Stromal cell of bone marrow (primary cell): ENCODE measurements at regions not wholly inside any gene's neighbourhood (a gene's known extent, or its start where the extent isn't known, plus 50 kb on each side); places are given as distances from the start of the nearest gene placed in this dataset.
A peak's percentile ranks its signal among the peaks of the same experiment; 100 is the strongest.
"Not testable (repeated sequence)": the region's sequence is repeated elsewhere in the genome, so short reads cannot be mapped to it uniquely, and the experiment has no call there.

Experiments used
- DNase-seq: peaks from one replicate; pipeline ENCODE4 v3.0.0-alpha.2; 2012; ENCODE audit warnings: low read depth

DNA sequence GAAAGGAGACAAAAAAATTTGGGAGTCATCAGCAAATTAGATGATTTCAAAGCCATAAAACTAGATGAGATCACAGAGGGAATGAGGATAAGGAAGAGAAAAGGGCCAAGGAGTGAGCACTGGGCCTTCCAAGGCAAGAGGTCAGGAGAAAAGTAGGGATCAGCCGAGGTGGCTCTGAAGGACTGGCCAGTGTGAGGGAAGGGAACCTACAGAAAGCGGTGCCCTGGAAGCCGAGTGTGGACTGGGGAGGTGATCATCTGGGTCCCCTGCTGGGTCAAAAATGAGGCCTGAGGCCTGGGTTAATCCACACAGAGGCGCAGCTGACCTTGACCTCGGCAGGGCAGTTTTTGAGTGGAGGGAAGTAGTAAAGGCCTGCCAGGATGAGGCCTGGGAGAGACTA, 133.8 kb downstream of the SMIM20 start:
- DNase-seq: no peak

DNA sequence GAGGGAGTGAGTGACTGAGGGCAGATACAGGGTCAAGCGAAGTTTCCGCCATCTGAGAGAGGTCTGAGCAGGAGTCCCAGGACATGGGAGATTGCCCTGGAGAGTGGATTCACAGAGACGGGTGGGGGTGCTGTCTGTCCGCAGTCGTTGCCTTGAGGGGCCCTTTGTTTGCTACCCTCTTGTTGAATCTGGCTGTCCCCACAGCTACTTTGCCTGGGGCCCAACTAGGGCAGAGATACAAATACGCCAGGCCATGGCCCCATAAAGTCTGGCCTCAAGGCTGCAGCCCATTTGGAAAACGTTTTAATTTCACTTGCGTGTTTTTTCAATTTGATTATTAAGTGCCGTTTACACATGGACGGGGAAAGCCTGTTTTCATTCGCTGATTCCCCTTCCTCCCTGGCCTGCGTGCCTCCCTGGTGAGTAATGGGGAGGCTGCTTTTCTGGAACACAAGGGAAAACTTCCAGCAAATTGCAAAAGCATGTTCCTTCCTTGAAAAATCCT, 134.4 kb downstream of the SMIM20 start:
- peak; percentile 93 for DNase-seq

DNA sequence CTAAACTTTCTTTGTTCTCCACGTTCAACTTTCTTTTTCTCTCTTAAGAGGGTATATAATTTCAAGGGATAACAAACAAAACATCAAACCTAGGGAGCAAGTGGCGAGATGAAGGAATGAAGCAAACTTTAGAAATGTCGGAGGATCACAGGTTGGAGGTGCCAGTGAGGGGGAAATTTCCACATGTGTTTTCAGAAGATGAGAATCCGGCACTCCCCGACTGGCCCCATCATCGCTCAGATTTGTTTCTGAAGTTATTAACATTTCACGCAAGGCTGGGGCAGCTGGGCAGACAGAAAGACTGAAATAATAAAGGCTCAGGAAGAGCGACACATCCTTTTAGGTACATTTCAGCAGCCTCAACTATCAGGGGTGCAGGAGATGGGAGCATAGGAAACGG, 134.9 kb downstream of the SMIM20 start:
- DNase-seq: no peak

DNA sequence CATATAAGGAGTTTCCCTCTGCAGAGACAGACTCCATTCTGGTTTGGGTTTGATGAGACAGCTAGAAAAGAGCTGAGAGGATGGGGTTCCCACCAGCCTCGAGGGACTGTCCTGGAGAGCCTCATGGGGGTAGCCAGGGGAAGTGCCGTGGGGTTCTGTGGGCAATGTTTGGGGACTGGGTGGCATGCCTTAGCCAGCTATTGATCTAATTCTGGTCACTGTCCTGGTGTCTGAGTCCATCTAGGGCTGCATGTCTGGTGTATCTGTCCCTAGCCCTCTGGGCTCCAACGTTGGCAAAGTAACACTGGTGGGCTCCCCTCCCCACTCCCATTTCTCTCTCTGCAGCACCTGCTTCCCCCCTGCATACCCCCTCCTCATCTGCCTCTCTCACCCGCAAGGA, 135.4 kb downstream of the SMIM20 start:
- DNase-seq: no peak

DNA sequence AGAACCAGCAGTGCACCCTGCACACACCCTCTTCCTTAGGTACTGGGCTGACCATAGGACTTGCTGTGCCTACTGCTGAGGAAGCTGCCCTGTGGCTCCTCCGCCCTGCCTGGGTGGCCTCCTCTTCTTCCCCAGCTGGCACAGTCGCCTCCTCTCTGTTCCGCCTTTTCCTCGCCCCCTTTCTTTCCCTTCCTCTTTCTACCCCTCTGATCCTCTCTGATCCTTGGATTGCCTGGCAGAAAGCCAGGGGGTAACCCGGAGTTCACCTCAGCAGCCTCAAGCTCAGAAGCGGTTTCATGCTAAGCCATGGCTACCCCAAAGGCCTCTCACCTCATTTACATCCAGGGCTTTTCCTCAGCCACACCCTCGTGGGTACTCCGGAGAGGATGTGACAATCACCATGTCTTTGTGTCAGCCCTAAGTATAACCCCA, 136.2 kb downstream of the SMIM20 start:
- no peak for DNase-seq

DNA sequence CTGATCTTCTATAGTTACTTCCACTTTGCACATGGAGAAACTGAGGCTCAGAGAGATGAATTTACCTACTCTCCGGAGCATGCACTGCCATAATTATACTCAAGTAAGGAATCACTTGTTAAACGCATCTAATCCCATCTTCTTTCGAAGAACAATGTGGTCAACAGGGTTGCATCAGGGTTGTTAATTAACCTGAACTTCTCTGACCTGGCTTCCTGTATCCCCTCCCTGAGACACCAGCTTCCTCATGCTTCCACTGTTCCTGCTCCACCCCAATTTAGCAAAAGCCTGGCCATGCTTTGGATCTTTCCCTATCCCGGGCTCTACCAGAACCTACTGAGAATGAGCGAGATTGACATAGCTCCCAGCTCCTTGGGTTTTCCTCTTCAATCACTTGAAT, 136.7 kb downstream of the SMIM20 start:
- DNase-seq: no peak

DNA sequence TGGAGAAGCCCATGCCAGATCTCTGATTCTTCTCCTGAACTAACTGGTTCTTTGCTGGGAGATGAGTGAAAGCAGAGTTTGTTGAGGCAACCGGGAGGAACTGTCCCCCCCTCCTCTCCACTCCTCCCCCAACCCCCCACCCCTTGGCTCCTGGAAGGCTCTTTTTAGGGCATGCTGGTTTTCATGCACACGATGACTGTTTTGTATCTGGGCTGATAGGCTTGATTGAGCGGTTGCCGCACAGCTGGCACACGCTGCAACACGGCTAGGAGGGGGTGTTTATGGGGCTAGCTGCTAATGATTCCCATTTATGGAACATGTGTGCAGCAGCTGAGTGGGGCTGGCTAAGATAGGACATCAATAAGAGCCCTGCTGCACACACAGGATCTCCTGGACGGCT, 137.2 kb downstream of the SMIM20 start:
- no peak for DNase-seq

DNA sequence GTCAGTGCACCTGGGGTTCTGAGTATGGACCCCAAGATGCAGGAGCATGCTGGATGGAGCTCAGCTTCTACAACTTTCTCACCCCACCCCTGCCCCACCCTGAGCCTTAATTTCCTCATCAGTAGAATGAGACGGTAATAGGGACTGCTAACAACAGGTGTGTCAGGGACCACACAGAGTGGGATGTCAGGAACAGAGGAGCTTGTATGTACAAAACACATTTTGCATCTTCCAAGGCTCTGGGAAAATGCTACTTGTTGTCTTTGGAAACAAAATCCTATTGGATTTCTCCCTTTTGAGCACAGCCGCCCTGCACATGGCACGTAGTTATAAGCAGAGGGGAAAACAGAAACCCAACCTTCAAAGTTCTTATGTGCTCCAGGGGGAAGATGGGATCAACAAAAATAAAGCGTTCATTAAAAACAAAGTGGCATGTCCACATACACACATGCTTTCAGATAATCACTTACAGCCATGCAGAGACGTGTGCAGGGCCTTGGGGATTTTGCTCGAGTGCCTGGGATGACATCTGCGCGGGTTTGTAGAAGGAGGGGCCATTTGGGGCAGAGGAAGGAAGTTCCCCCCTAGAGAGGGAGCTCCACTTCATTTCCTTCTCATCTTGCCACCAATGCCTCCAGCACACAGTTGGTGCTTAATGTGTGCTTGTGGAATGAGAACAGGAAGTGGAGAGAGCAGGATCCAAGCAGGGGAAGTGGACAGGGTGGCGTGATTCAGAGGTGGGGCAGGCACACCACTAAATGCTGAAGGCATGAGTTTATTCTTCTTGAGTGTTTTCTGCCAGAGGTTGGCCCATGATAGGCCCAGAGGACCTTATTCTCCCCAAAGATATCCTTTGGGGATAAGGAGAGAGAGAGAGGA, 138.9 kb downstream of the SMIM20 start:
- DNase-seq: no peak

DNA sequence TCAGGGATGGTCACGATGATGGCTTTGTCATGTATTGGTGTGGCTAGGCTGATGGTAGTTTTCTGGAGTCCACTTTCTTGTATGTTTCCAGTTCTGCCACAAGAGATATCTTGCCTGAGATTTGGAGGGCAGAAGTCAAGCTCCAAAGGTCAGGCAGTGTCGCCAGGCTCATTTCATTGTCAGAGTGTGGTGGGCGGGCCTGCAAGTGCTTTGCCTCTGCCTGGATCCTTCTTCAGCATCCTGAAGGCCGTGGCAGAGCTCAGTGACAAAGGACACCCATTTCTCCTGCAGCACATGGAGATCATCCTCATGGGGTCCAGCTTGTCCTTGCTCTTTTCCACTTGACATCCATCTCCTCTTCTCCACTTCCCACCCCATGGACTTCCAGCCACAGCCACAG, 139.7 kb downstream of the SMIM20 start:
- DNase-seq: no peak

DNA sequence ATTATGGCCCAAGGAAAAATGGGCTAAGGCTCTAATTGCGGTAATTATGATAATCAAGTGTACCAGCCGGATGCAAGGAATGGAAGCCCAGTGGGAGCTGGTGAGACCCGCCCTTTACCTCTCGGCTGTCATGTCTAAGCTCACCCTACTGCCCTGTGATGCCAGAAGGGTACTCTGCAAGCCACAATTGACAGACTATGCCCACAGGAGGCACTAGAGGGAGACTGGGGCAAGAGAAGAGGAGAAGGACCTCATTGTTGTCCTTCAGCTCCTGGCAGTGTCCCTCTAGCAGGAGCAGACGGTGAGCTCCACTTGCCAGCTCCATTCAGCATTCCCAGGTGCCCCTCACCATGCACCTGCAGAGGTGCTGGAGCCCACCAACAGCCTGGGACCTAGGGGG, 141.8 kb downstream of the SMIM20 start:
- no peak for DNase-seq

DNA sequence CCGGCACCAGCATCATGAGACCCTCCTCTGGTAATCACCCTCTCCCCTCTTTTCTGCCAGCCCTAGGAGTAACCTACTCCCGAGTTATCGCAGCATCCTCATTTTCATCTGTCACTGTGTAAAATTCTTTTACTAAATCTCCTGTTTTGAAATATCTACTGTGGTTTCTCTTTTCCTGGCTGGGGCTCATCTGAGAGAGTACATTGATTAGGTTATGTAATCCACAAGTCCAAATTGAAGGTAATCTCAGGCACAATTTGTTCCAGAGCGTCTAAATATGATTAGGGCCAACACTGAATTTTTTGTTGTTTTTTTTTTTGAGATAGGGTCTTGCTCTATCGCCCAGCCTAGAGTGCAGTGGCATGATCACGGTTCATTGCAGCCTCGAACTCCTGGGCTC, 142.4 kb downstream of the SMIM20 start:
- no peak for DNase-seq

DNA sequence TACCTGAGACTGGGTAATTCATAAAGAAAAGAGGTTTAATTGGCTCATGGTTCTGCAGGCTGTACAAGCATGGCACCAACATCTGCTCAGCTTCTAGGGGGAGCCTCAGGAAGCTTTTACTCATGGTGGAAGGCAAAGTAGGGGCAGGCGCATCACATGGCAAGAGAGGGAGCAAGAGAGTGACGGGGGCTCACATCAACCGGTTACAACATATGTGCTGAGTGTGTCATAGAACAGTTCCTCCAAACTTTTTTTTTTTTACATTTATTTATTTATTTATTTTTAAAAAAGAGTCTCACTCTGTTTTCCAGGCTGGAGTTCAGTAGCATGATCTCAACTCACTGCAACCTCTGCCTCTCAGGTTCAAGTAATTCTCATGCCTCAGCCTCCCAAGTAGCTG, 143.8 kb downstream of the SMIM20 start:
- DNase-seq: not testable (repeated sequence)

DNA sequence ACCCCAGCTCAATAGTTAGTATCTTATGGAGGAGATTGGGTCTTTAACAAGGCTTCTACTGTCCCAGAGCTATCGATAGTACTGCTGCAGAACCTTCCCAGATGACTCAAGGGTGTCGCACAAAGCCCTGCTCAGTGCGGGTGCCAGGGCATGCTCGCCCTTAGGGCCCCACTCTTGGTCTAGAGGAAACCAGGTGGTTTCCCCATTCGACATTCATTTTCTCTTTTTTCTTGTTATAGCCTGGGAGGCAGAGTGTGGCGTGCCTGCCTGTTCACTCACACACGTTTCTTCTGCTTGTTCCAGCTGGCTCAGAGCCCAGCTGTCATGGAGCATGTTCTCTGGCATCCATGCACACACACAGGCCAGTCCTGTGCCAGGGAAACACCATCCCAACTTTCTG, 144.5 kb downstream of the SMIM20 start:
- no peak for DNase-seq

DNA sequence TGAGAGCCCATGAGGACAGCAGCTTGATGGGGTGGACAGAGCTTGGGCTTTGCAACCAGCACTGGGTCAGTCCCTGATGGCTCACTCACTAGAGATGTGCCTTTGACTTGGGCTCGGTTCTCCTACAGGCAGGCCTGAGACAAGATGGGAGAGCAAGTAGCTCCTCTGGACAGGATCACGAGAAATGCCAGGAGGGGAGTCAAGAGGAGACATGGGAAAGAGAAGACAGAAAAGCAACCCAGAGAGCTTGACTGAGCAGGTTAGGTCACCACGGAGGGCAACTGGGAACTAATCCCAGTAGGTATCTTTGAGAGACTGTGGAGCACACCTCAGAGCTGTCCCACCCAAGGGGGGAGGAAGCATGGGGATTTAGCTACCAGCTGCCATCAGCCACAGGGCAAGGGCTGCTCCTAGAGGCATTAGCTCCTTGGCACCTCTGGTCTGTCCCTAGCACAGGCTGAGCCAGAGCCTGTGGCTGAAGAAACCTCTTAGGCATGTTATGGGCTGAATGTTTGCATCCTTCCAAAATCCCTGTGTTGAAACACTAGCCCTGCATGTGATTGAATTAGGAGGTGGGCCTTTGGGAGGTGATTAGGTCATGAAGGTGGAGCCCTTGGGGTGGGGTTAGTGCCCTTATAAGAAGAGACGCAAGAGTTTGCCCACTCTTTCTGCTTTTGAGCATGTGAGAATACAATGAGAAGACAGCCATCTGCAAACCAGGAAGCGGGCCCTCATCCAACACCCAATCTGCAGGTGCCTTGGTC, 145.6 kb downstream of the SMIM20 start:
- no peak for DNase-seq

DNA sequence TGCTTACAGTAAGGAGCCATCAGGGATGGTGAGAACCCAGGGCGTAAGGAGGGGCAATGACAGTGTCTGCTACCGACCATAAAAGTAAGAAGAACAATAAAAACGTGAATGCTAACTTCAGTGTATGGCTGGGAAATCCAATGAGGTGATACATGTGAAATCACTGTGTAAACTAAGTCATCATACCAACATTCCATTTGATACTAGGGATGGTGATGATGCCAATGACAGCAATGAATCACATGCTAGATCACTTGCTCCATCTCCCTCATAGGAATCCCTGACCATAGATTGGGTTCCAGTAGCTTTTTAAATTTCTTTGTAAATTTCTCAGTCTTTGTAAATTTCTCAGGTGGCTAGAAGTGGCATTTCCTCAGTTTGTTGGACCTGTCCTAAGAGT, 146.3 kb downstream of the SMIM20 start:
- no peak for DNase-seq

DNA sequence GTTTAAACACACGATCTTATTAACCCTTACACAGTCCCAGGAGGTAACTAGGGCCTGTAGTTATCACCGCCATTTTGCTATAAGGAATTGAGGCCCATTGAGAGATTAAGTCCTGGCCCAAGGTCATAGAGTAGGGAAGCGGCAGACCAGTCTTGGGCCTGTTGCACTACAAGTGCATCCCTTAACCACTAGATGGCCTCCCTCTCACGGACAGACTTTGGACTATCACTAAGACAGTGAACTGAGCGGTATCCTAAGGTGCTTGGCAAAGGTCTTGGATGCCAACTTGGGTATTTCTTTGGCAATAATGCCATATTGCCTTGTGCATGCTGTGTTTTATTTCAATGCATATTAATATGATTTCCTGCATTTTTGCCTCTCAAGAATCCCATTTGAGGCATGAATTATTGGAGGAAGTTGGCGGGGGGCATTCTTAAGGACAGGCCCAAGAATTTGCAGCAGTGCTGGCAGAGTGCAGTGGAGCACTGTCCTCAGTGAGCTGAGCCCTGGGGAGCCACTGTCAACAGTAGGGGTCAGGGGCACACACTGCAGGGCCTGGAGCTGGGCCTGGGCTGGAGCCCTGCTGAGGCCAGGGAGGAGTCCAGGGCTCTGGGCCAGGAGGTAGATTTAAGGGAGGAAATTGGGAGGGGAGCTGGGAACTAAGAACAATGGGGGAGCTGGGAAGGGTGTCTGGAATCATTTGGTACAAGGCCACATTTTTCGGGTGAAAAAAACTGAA, 147.4 kb downstream of the SMIM20 start:
- no peak for DNase-seq

DNA sequence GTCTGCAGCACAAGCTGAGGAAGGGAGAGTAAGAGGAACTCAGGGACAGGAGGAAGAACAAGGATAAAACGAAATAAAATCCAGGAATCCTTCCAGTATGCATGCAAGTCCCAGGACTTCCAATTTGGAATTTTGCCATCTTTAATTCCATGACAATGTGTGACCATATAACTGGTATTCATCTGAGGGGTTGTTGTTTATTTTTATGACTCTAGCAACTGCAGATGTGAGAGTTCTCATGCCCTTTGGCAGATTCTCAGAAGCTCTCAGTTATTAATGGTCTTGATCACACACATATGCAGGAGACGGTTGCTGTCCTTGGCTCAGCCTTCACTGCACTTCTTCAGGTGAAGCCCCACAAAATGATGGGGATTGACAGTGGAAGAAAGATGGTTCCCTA, 148.2 kb downstream of the SMIM20 start:
- no peak for DNase-seq

DNA sequence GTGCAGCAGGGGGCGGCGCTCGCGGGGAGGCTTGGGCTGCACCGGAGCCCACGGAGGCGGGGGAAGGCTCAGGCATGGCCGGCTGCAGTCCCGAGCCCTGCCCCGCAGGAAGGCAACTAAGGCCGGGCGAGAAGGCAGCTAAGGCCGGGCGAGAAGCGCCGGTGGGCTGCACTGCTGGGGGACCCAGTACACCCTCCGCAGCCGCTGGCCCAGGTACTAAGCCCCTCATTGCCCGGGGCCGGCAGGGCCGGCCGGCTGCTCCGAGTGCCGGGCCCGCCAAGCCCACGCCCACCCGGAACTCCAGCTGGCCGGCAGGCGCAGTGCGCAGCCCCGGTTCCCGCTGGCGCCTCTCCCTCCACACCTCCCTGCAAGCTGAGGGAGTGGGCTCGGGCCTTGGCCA, 150.0 kb downstream of the SMIM20 start:
- DNase-seq: not testable (repeated sequence)

DNA sequence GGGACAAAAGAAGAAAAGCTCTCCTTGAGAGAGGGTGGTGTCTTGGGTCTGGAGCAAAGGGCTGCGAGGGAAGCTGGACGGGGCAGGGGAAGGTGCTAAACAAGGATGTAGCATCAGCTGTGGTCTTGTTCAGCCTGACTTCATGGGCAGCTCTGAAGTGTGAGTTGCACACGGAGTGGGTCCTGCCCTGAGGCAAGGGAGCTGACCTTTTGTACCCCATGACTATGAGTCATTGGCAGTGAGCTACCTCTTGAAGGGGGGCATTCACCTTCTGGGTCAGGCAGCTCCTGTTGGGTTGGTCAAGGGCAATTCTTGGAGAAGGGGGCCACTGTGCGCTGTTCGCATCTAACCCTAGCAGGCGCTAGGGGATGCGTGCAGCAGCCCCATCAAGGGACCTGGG, 151.8 kb downstream of the SMIM20 start:
- no peak for DNase-seq

DNA sequence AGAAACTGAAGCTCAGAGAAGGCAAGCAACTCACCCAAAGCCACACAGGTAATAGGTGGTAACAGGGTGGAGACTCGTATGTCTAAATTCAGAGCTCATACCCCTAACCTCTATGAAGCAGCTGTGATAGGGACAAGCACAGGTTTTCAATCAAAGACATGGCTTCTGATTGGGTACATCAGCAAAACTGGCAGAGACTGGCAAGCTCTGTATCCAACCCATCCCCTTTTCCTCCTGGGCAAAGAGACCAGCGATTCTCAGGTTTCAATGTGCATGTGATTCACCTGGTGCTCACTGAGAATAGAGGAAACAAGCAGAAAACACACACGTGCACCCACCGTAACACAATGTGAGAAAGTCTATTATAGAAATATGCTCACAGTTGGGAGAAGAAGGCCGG, 153.0 kb downstream of the SMIM20 start:
- DNase-seq: no peak

DNA sequence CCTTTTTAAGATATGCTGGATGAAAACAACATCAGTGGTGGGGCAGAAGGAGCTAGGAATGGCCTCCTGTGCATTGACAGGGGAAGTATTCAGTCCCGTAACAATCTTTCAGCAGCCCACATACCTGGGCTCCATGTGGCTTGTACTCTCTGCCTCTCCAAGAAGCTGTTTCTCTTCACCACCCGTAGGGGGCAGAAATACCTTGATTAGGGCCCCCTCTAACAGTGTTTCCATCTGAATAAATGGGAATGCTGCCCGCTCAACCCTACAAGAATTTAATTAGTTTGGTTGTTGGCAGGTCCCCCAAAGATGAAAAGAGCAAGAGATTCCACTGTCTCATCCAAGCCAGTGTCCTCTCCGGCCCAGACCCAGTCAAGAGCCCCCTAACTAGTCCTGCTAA, 155.2 kb downstream of the SMIM20 start:
- no peak for DNase-seq

DNA sequence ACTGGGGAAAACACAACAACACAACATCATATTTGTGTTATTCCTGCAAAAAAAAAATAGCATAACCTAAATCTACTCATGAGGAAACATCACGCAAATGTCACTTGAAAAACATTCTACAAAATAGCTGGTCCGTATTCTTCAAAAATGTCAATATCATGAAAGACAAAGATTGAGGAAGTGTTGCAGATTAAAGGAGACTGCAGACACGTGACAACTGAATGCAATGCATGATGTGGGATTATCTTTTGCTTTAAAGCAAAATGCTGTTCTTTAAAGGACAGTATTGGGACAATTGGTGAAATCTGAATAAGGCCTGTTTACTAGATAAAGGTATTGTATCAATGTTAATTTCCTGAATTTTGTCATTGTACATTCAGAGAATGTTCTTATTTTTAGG, 157.7 kb downstream of the SMIM20 start:
- no peak for DNase-seq
